DND-41 (cell line): ENCODE measurements at regions not wholly inside any gene's neighbourhood (a gene's known extent, or its start where the extent isn't known, plus 50 kb on each side); places are given as distances from the start of the nearest gene placed in this dataset.

Experiments
- ATAC-seq: fragments of 200-7000 bp; cut with Tn5 transposase; 3 replicates; pipeline ENCODE4 v1.9.1; 2021; ENCODE audit warnings: low read depth; ENCODE audit not compliant: insufficient read depth
- DNase-seq: peaks from one replicate; pipeline ENCODE4 v3.0.0-alpha.2; 2020
- H2AFZ ChIP-seq: 2 replicates; pipeline ENCODE4 v1.6.0; 2012; ENCODE audit warnings: low read depth, low read length
- H3K27ac ChIP-seq: 2 replicates; pipeline ENCODE4 v1.5.1; 2012; ENCODE audit warnings: low read length, inconsistent platforms
- H3K27me3 ChIP-seq: fragments of 200-600 bp; sonication (generic); 2 replicates; pipeline ENCODE4 v1.6.0; 2012; ENCODE audit warnings: low read length, mild to moderate bottlenecking, inconsistent platforms; ENCODE audit not compliant: insufficient read depth, poor library complexity
- H3K36me3 ChIP-seq: 2 replicates; pipeline ENCODE4 v1.5.1; 2012; ENCODE audit warnings: low read length, inconsistent platforms; ENCODE audit not compliant: insufficient read depth
- H3K4me1 ChIP-seq: 2 replicates; pipeline ENCODE4 v1.5.1; 2012; ENCODE audit warnings: mild to moderate bottlenecking, low read length; ENCODE audit not compliant: insufficient read depth
- H3K4me2 ChIP-seq: 2 replicates; pipeline ENCODE4 v1.6.0; 2012; ENCODE audit warnings: mild to moderate bottlenecking, moderate library complexity, low read length, inconsistent platforms; ENCODE audit not compliant: insufficient read depth
- H3K4me3 ChIP-seq, 2 experiments: fragments of 200-600 bp in 1 of 2; shearing (Covaris generic) in 1 of 2; 2 replicates each; pipeline ENCODE4 v1.5.1; 2012 to 2016; ENCODE audit warnings: inconsistent platforms in 2 of 2, low read length in 2 of 2, mild to moderate bottlenecking in 2 of 2, low read depth in 1 of 2, moderate library complexity in 1 of 2
- H3K79me2 ChIP-seq: 2 replicates; pipeline ENCODE4 v1.6.0; 2012; ENCODE audit warnings: low read length, inconsistent platforms; ENCODE audit not compliant: insufficient read depth
- H3K9ac ChIP-seq: 2 replicates; pipeline ENCODE4 v1.6.0; 2012; ENCODE audit warnings: low read depth, mild to moderate bottlenecking, inconsistent platforms, low read length, moderate library complexity
- H3K9me3 ChIP-seq: 2 replicates; pipeline ENCODE4 v1.5.1; 2012; ENCODE audit warnings: low read length, moderate library complexity, mild to moderate bottlenecking, inconsistent platforms; ENCODE audit not compliant: insufficient read depth, severe bottlenecking
- H4K20me1 ChIP-seq: 2 replicates; pipeline ENCODE4 v1.6.0; 2012; ENCODE audit warnings: low read length; ENCODE audit not compliant: insufficient read depth
- EZH2 ChIP-seq: IDR thresholded peaks from 3 replicates; pipeline ENCODE4 v1.6.1; 2012; ENCODE audit warnings: borderline replicate concordance, low read depth, mild to moderate bottlenecking, moderate library complexity, low read length, inconsistent platforms; ENCODE audit not compliant: severe bottlenecking
- TF ChIP-seq, protein P1 (sequence below): IDR thresholded peaks from 2 replicates; pipeline ENCODE4 v1.5.1; 2012; ENCODE audit warnings: borderline replicate concordance, low read length, moderate library complexity, mild to moderate bottlenecking; ENCODE audit not compliant: poor library complexity, severe bottlenecking; ENCODE audit errors: extremely low read depth

DNA sequence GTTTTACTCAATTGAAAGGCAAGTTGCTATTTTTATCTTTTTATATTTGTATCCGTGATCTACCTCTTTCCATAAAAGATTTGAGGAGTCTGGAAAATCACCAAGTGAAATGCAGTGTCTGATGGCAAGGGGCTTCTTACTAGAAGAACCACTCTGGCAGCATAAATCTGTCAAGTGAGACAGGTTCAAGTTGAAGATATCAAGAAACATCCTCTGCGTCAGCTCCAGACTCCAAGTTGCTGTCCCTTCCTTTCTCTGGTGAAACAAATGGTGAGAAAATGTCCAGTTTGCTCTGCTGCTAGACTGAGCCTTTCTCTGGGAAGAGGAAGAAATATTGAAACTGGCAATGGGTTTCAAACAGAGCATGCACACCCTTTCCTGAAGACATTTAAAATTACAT, 411.2 kb downstream of the PLPP3 start:
- no peak overlapping the region for H3K27ac ChIP-seq
- H3K4me2 ChIP-seq: no peak overlapping the region
- H3K79me2 ChIP-seq: no peaks in the 10 kb centered on the region
- ATAC-seq (no peak), DNase-seq (no peak)
- TF ChIP-seq, protein P1, sequence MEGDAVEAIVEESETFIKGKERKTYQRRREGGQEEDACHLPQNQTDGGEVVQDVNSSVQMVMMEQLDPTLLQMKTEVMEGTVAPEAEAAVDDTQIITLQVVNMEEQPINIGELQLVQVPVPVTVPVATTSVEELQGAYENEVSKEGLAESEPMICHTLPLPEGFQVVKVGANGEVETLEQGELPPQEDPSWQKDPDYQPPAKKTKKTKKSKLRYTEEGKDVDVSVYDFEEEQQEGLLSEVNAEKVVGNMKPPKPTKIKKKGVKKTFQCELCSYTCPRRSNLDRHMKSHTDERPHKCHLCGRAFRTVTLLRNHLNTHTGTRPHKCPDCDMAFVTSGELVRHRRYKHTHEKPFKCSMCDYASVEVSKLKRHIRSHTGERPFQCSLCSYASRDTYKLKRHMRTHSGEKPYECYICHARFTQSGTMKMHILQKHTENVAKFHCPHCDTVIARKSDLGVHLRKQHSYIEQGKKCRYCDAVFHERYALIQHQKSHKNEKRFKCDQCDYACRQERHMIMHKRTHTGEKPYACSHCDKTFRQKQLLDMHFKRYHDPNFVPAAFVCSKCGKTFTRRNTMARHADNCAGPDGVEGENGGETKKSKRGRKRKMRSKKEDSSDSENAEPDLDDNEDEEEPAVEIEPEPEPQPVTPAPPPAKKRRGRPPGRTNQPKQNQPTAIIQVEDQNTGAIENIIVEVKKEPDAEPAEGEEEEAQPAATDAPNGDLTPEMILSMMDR: no peak
- no peak for TF ChIP-seq EZH2
- no peaks in the 10 kb centered on the region for H3K36me3 ChIP-seq
- no peaks in the 10 kb centered on the region for H3K27me3 ChIP-seq
- no peak overlapping the region for H3K9ac ChIP-seq
- no peak overlapping the region for H3K4me3 ChIP-seq
- peaks cover 6% of the 10 kb centered on the region for H3K4me1 ChIP-seq
- no peaks in the 10 kb centered on the region for H4K20me1 ChIP-seq
- no peaks in the 10 kb centered on the region for H3K9me3 ChIP-seq
- no peak overlapping the region for H2AFZ ChIP-seq

DNA sequence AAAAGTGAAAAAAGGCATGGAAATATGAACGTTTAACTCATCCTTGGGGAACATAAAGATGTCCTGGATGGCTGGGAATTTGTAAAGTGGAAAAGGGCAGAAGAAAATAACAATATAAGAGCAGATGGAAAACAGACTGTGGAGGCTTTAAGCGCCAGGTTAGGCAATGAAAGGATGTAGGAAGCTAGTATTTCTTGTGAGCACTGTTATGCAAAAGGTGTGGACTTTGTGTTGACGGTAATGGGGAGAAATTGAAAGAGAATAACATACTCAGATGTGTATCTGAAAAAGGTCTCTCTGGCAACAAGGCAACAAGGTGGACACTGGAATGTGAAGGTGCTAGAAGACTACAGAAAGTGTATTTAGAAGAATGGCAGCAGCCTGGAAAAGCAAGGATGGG, 411.8 kb downstream of the PLPP3 start:
- no peaks in the 10 kb centered on the region for H3K36me3 ChIP-seq
- H2AFZ ChIP-seq: peak overlapping the region; percentile 7; the same call in 1 of the 2 replicates
- DNase-seq: no peak
- H3K27ac ChIP-seq: no peak overlapping the region
- H3K9me3 ChIP-seq: no peaks in the 10 kb centered on the region
- no peak for ATAC-seq
- H3K27me3 ChIP-seq: no peaks in the 10 kb centered on the region
- H3K79me2 ChIP-seq: no peaks in the 10 kb centered on the region
- TF ChIP-seq, protein P1: no peak
- no peak for TF ChIP-seq EZH2
- no peaks in the 10 kb centered on the region for H4K20me1 ChIP-seq
- H3K4me2 ChIP-seq: no peak overlapping the region
- H3K9ac ChIP-seq: no peak overlapping the region
- no peak overlapping the region for H3K4me3 ChIP-seq
- peaks cover 6% of the 10 kb centered on the region for H3K4me1 ChIP-seq

- Histone ChIP-seq H3K9ac (no peak overlapping the region), H3K9me3 (no peaks in the 10 kb centered on the region), H3K79me2 (no peaks in the 10 kb centered on the region), H3K4me1 (peaks cover 26% of the 10 kb centered on the region), H3K4me3 (no peak overlapping the region), H2AFZ (no peak overlapping the region), H3K27me3 (no peaks in the 10 kb centered on the region), H3K36me3 (no peaks in the 10 kb centered on the region), H3K4me2 (no peak overlapping the region), H4K20me1 (no peaks in the 10 kb centered on the region), H3K27ac (no peak overlapping the region)
- DNase-seq: no peak
- TF ChIP-seq EZH2: no peak
- TF ChIP-seq, protein P1: no peak
- no peak for ATAC-seq
Observed at GRCh38 chr1:56160773-56161315, 418.5 kb downstream of the PLPP3 start.
